COLO668 (cell line): ENCODE measurements at regions not wholly inside any gene's neighbourhood (a gene's known extent, or its start where the extent isn't known, plus 50 kb on each side); places are given as distances from the start of the nearest gene placed in this dataset.
"Not testable (repeated sequence)": the region's sequence is repeated elsewhere in the genome, so short reads cannot be mapped to it uniquely, and the experiment has no call there.

Experiments
- DNase-seq: peaks from one replicate; lab custom pipeline; 2025; ENCODE audit not compliant: unreplicated experiment; lab: John Stamatoyannopoulos, UW

- not testable (repeated sequence) for DNase-seq
Measured at GRCh38 chr15:24301999-24302398, 373.6 kb upstream of the NPAP1 start.

GRCh38 chr15:24304747-24305146, 370.8 kb upstream of the NPAP1 start:
- DNase-seq = not testable (repeated sequence)

- not testable (repeated sequence) for DNase-seq
Measured at GRCh38 chr15:24305643-24306042, 369.9 kb upstream of the NPAP1 start.

- not testable (repeated sequence) for DNase-seq
Measured at GRCh38 chr15:24309700-24310099, 365.9 kb upstream of the NPAP1 start.

- not testable (repeated sequence) for DNase-seq
Measured at GRCh38 chr15:24311692-24312091, 363.9 kb upstream of the NPAP1 start.

GRCh38 chr15:24316326-24316725, 359.2 kb upstream of the NPAP1 start:
- not testable (repeated sequence) for DNase-seq

GRCh38 chr15:24318981-24319380, 356.6 kb upstream of the NPAP1 start:
- DNase-seq = no peak

GRCh38 chr15:24324096-24324495, 351.5 kb upstream of the NPAP1 start:
- not testable (repeated sequence) for DNase-seq

- DNase-seq = not testable (repeated sequence)
Measured at GRCh38 chr15:24326513-24326912, 349.1 kb upstream of the NPAP1 start.

- DNase-seq = not testable (repeated sequence)
Measured at GRCh38 chr15:24331964-24332363, 343.6 kb upstream of the NPAP1 start.

- not testable (repeated sequence) for DNase-seq
Measured at GRCh38 chr15:24341876-24342275, 333.7 kb upstream of the NPAP1 start.

GRCh38 chr15:24352777-24353176, 322.8 kb upstream of the NPAP1 start:
- not testable (repeated sequence) for DNase-seq

GRCh38 chr15:24381103-24381502, 294.5 kb upstream of the NPAP1 start:
- not testable (repeated sequence) for DNase-seq

GRCh38 chr15:24385258-24385657, 290.3 kb upstream of the NPAP1 start:
- DNase-seq = not testable (repeated sequence)

- no peak for DNase-seq
Measured at GRCh38 chr15:24394303-24394702, 281.3 kb upstream of the NPAP1 start.

GRCh38 chr15:24412649-24413048, 262.9 kb upstream of the NPAP1 start:
- DNase-seq = not testable (repeated sequence)

GRCh38 chr15:24426286-24427054, 249.1 kb upstream of the NPAP1 start:
- not testable (repeated sequence) for DNase-seq

GRCh38 chr15:24427055-24427400, 248.5 kb upstream of the NPAP1 start:
- DNase-seq = not testable (repeated sequence)

GRCh38 chr15:24435075-24435820, 240.3 kb upstream of the NPAP1 start:
- not testable (repeated sequence) for DNase-seq

GRCh38 chr15:24437270-24437669, 238.3 kb upstream of the NPAP1 start:
- DNase-seq = not testable (repeated sequence)

- not testable (repeated sequence) for DNase-seq
Measured at GRCh38 chr15:24437735-24438134, 237.8 kb upstream of the NPAP1 start.
